ENCODE measurements at regions not wholly inside any gene's neighbourhood (a gene's known extent, or its start where the extent isn't known, plus 50 kb on each side); places are given as distances from the start of the nearest gene placed in this dataset.

- H3K4me1 ChIP-seq (ENCODE audit: control insufficient read depth, insufficient read depth, low read length): peaks cover 9% of the 10 kb centered on the region
- no peaks in the 10 kb centered on the region for H3K27me3 ChIP-seq (ENCODE audit: control insufficient read depth, insufficient read depth, low read length)
- no peak overlapping the region for H3K4me3 ChIP-seq (ENCODE audit: low read depth, low read length)
- no peak overlapping the region for H3K9ac ChIP-seq (ENCODE audit: low read length)
- H3K27ac ChIP-seq (ENCODE audit: low read depth, low read length): no peak overlapping the region
- no peaks in the 10 kb centered on the region for H3K9me3 ChIP-seq (ENCODE audit: control insufficient read depth, insufficient read depth, low read depth, low read length)
- no peaks in the 10 kb centered on the region for H3K36me3 ChIP-seq (ENCODE audit: control insufficient read depth, insufficient read depth, low read length)
Measured at GRCh38 chr5:97542469-97542868, 359.4 kb upstream of the RIOK2 start.

GRCh38 chr5:97543166-97543565 lies 360.1 kb upstream of the RIOK2 start:
- H3K9ac ChIP-seq (ENCODE audit: low read length): no peak overlapping the region
- no peak overlapping the region for H3K27ac ChIP-seq (ENCODE audit: low read depth, low read length)
- no peaks in the 10 kb centered on the region for H3K27me3 ChIP-seq (ENCODE audit: control insufficient read depth, insufficient read depth, low read length)
- H3K4me3 ChIP-seq (ENCODE audit: low read depth, low read length): no peak overlapping the region
- no peaks in the 10 kb centered on the region for H3K36me3 ChIP-seq (ENCODE audit: control insufficient read depth, insufficient read depth, low read length)
- peaks cover 9% of the 10 kb centered on the region for H3K4me1 ChIP-seq (ENCODE audit: control insufficient read depth, insufficient read depth, low read length)
- no peaks in the 10 kb centered on the region for H3K9me3 ChIP-seq (ENCODE audit: control insufficient read depth, insufficient read depth, low read depth, low read length)

GRCh38 chr5:97544240-97544639 lies 361.2 kb upstream of the RIOK2 start:
- Histone ChIP-seq H3K9ac (ENCODE audit: low read length) (no peak overlapping the region), H3K4me3 (ENCODE audit: low read depth, low read length) (no peak overlapping the region), H3K27ac (ENCODE audit: low read depth, low read length) (no peak overlapping the region), H3K27me3 (ENCODE audit: control insufficient read depth, insufficient read depth, low read length) (no peaks in the 10 kb centered on the region), H3K4me1 (ENCODE audit: control insufficient read depth, insufficient read depth, low read length) (peaks cover 9% of the 10 kb centered on the region), H3K9me3 (ENCODE audit: control insufficient read depth, insufficient read depth, low read depth, low read length) (no peaks in the 10 kb centered on the region), H3K36me3 (ENCODE audit: control insufficient read depth, insufficient read depth, low read length) (no peaks in the 10 kb centered on the region)

GRCh38 chr5:97544678-97545077 lies 361.6 kb upstream of the RIOK2 start:
- Histone ChIP-seq H3K27ac (ENCODE audit: low read depth, low read length) (no peak overlapping the region), H3K9ac (ENCODE audit: low read length) (no peak overlapping the region), H3K9me3 (ENCODE audit: control insufficient read depth, insufficient read depth, low read depth, low read length) (no peaks in the 10 kb centered on the region), H3K4me3 (ENCODE audit: low read depth, low read length) (no peak overlapping the region), H3K4me1 (ENCODE audit: control insufficient read depth, insufficient read depth, low read length) (peaks cover 13% of the 10 kb centered on the region), H3K27me3 (ENCODE audit: control insufficient read depth, insufficient read depth, low read length) (no peaks in the 10 kb centered on the region), H3K36me3 (ENCODE audit: control insufficient read depth, insufficient read depth, low read length) (no peaks in the 10 kb centered on the region)

- Histone ChIP-seq H3K36me3 (ENCODE audit: control insufficient read depth, insufficient read depth, low read length) (no peaks in the 10 kb centered on the region), H3K4me1 (ENCODE audit: control insufficient read depth, insufficient read depth, low read length) (peaks cover 17% of the 10 kb centered on the region), H3K4me3 (ENCODE audit: low read depth, low read length) (no peak overlapping the region), H3K27ac (ENCODE audit: low read depth, low read length) (no peak overlapping the region), H3K27me3 (ENCODE audit: control insufficient read depth, insufficient read depth, low read length) (no peaks in the 10 kb centered on the region), H3K9me3 (ENCODE audit: control insufficient read depth, insufficient read depth, low read depth, low read length) (no peaks in the 10 kb centered on the region), H3K9ac (ENCODE audit: low read length) (no peak overlapping the region)
Measured at GRCh38 chr5:97545446-97545845, 362.4 kb upstream of the RIOK2 start.

GRCh38 chr5:97545886-97546535 lies 363.0 kb upstream of the RIOK2 start:
- Histone ChIP-seq H3K4me3 (ENCODE audit: low read depth, low read length) (no peak overlapping the region), H3K27ac (ENCODE audit: low read depth, low read length) (no peak overlapping the region), H3K27me3 (ENCODE audit: control insufficient read depth, insufficient read depth, low read length) (no peaks in the 10 kb centered on the region)

GRCh38 chr5:97547430-97547829 lies 364.4 kb upstream of the RIOK2 start:
- no peaks in the 10 kb centered on the region for H3K27me3 ChIP-seq (ENCODE audit: control insufficient read depth, insufficient read depth, low read length)
- no peak overlapping the region for H3K27ac ChIP-seq (ENCODE audit: low read depth, low read length)
- H3K4me3 ChIP-seq (ENCODE audit: low read depth, low read length): no peak overlapping the region
- H3K9ac ChIP-seq (ENCODE audit: low read length): no peak overlapping the region
- peaks cover 17% of the 10 kb centered on the region for H3K4me1 ChIP-seq (ENCODE audit: control insufficient read depth, insufficient read depth, low read length)
- no peaks in the 10 kb centered on the region for H3K36me3 ChIP-seq (ENCODE audit: control insufficient read depth, insufficient read depth, low read length)
- H3K9me3 ChIP-seq (ENCODE audit: control insufficient read depth, insufficient read depth, low read depth, low read length): no peaks in the 10 kb centered on the region

More at GRCh38 chr5:97545886-97546535, 363.0 kb upstream of the RIOK2 start:
- Histone ChIP-seq H3K9me3 (ENCODE audit: control insufficient read depth, insufficient read depth, low read depth, low read length) (no peaks in the 10 kb centered on the region), H3K36me3 (ENCODE audit: control insufficient read depth, insufficient read depth, low read length) (no peaks in the 10 kb centered on the region), H3K4me1 (ENCODE audit: control insufficient read depth, insufficient read depth, low read length) (peaks cover 17% of the 10 kb centered on the region), H3K9ac (ENCODE audit: low read length) (no peak overlapping the region)

GRCh38 chr5:97547999-97548738 lies 365.1 kb upstream of the RIOK2 start:
- no peak overlapping the region for H3K27ac ChIP-seq (ENCODE audit: low read depth, low read length)
- no peaks in the 10 kb centered on the region for H3K9me3 ChIP-seq (ENCODE audit: control insufficient read depth, insufficient read depth, low read depth, low read length)
- H3K9ac ChIP-seq (ENCODE audit: low read length): no peak overlapping the region

GRCh38 chr5:97548739-97549080 lies 365.7 kb upstream of the RIOK2 start:
- no peaks in the 10 kb centered on the region for H3K9me3 ChIP-seq (ENCODE audit: control insufficient read depth, insufficient read depth, low read depth, low read length)
- H3K27ac ChIP-seq (ENCODE audit: low read depth, low read length): no peak overlapping the region

More at GRCh38 chr5:97547999-97548738, 365.1 kb upstream of the RIOK2 start:
- Histone ChIP-seq H3K27me3 (ENCODE audit: control insufficient read depth, insufficient read depth, low read length) (no peaks in the 10 kb centered on the region), H3K4me1 (ENCODE audit: control insufficient read depth, insufficient read depth, low read length) (peaks cover 17% of the 10 kb centered on the region), H3K4me3 (ENCODE audit: low read depth, low read length) (no peak overlapping the region), H3K36me3 (ENCODE audit: control insufficient read depth, insufficient read depth, low read length) (no peaks in the 10 kb centered on the region)

GRCh38 chr5:97549496-97549895 lies 366.4 kb upstream of the RIOK2 start:
- Histone ChIP-seq H3K36me3 (ENCODE audit: control insufficient read depth, insufficient read depth, low read length) (no peaks in the 10 kb centered on the region), H3K4me1 (ENCODE audit: control insufficient read depth, insufficient read depth, low read length) (peaks cover 17% of the 10 kb centered on the region)

More at GRCh38 chr5:97548739-97549080, 365.7 kb upstream of the RIOK2 start:
- no peaks in the 10 kb centered on the region for H3K27me3 ChIP-seq (ENCODE audit: control insufficient read depth, insufficient read depth, low read length)
- H3K4me3 ChIP-seq (ENCODE audit: low read depth, low read length): no peak overlapping the region
- H3K36me3 ChIP-seq (ENCODE audit: control insufficient read depth, insufficient read depth, low read length): no peaks in the 10 kb centered on the region
- H3K9ac ChIP-seq (ENCODE audit: low read length): no peak overlapping the region
- peaks cover 17% of the 10 kb centered on the region for H3K4me1 ChIP-seq (ENCODE audit: control insufficient read depth, insufficient read depth, low read length)

GRCh38 chr5:97550164-97550563 lies 367.1 kb upstream of the RIOK2 start:
- no peak overlapping the region for H3K4me3 ChIP-seq (ENCODE audit: low read depth, low read length)

More at GRCh38 chr5:97549496-97549895, 366.4 kb upstream of the RIOK2 start:
- Histone ChIP-seq H3K4me3 (ENCODE audit: low read depth, low read length) (no peak overlapping the region), H3K27me3 (ENCODE audit: control insufficient read depth, insufficient read depth, low read length) (no peaks in the 10 kb centered on the region), H3K27ac (ENCODE audit: low read depth, low read length) (no peak overlapping the region), H3K9ac (ENCODE audit: low read length) (no peak overlapping the region), H3K9me3 (ENCODE audit: control insufficient read depth, insufficient read depth, low read depth, low read length) (no peaks in the 10 kb centered on the region)

More at GRCh38 chr5:97550164-97550563, 367.1 kb upstream of the RIOK2 start:
- Histone ChIP-seq H3K27ac (ENCODE audit: low read depth, low read length) (no peak overlapping the region), H3K36me3 (ENCODE audit: control insufficient read depth, insufficient read depth, low read length) (no peaks in the 10 kb centered on the region), H3K9me3 (ENCODE audit: control insufficient read depth, insufficient read depth, low read depth, low read length) (no peaks in the 10 kb centered on the region), H3K27me3 (ENCODE audit: control insufficient read depth, insufficient read depth, low read length) (no peaks in the 10 kb centered on the region), H3K4me1 (ENCODE audit: control insufficient read depth, insufficient read depth, low read length) (peaks cover 10% of the 10 kb centered on the region), H3K9ac (ENCODE audit: low read length) (no peak overlapping the region)

Data from HUES6 (cell line).